ENCODE measurements at regions not wholly inside any gene's neighbourhood (a gene's known extent, or its start where the extent isn't known, plus 50 kb on each side); places are given as distances from the start of the nearest gene placed in this dataset.

DNA sequence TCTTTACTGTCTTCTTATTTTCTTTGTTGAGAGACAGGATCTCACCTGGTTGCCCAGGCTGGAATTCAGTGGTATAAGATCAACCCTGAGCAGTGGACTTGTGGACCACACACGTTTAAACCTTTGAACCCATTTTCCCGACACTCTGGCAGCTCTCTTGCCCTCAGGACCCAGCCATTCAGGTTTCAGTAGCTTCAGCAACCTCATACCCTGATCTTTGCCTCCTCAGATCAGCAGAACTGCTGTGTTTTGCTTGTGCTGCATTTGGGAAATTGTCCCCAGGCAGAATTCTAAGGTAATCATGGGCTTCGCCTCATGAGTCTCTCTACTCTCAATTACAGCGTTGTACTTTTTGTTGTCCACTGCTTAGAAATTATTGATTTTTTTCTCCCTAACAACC lies 317.6 kb upstream of the KIAA1217 start:
- no peak overlapping the region for H3K4me2 ChIP-seq (ENCODE audit: low read length)
- no peaks in the 10 kb centered on the region for H3K36me3 ChIP-seq (ENCODE audit: insufficient read depth, low read length)
- intact Hi-C loops (cut with micrococcal nuclease; ENCODE audit: unreplicated experiment): no loop called here

GRCh38 chr10:23892296-23892695 lies 316.6 kb upstream of the KIAA1217 start:
- Histone ChIP-seq H3K36me3 (ENCODE audit: insufficient read depth, low read length) (no peaks in the 10 kb centered on the region), H2AFZ (ENCODE audit: low read length) (no peak overlapping the region), H3K79me2 (ENCODE audit: insufficient read depth, low read depth, low read length) (no peaks in the 10 kb centered on the region), H3K9me2 (ENCODE audit: insufficient read depth, low read length) (no peaks in the 10 kb centered on the region), H3K4me3 (ENCODE audit: low read depth, low read length, poor library complexity, severe bottlenecking) (no peak overlapping the region), H3K27ac (ENCODE audit: low read depth, low read length, poor library complexity, severe bottlenecking) (no peak overlapping the region), H3K9me3 (ENCODE audit: low read length) (no peaks in the 10 kb centered on the region), H3K4me1 (ENCODE audit: insufficient read depth, low read length, poor library complexity, severe bottlenecking) (no peaks in the 10 kb centered on the region), H3K4me2 (ENCODE audit: low read length) (no peak overlapping the region), H4K20me1 (ENCODE audit: insufficient read depth, low read length) (no peaks in the 10 kb centered on the region)
- no peak for TF ChIP-seq EZH2phosphoT487 (IDR thresholded peaks at IDR 0.05; ENCODE audit: borderline replicate concordance, low read depth, low read length)
- TF ChIP-seq, protein P1, sequence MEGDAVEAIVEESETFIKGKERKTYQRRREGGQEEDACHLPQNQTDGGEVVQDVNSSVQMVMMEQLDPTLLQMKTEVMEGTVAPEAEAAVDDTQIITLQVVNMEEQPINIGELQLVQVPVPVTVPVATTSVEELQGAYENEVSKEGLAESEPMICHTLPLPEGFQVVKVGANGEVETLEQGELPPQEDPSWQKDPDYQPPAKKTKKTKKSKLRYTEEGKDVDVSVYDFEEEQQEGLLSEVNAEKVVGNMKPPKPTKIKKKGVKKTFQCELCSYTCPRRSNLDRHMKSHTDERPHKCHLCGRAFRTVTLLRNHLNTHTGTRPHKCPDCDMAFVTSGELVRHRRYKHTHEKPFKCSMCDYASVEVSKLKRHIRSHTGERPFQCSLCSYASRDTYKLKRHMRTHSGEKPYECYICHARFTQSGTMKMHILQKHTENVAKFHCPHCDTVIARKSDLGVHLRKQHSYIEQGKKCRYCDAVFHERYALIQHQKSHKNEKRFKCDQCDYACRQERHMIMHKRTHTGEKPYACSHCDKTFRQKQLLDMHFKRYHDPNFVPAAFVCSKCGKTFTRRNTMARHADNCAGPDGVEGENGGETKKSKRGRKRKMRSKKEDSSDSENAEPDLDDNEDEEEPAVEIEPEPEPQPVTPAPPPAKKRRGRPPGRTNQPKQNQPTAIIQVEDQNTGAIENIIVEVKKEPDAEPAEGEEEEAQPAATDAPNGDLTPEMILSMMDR (conservative IDR thresholded peaks at IDR 0.05; ENCODE audit: low read length): no peak
- no TSS peak for BruUV-seq (replicated peaks)
- POLR2A ChIA-PET: interaction anchor here (0.6 kb wide), 1 partner anchor 9 kb away, joined by 3 read pairs; no protein-coding TSS in a partner anchor
- intact Hi-C loops (cut with micrococcal nuclease; ENCODE audit: unreplicated experiment): no loop called here
- CTCF ChIA-PET (ENCODE audit: unreplicated experiment): no interaction called here
- DNase-seq (ENCODE audit: low spot score): no peak

More for the DNA sequence above, 317.6 kb upstream of the KIAA1217 start:
- POLR2A ChIA-PET: no interaction called here
- Histone ChIP-seq H3K4me3 (ENCODE audit: low read depth, low read length, poor library complexity, severe bottlenecking) (no peak overlapping the region), H3K9me2 (ENCODE audit: insufficient read depth, low read length) (no peaks in the 10 kb centered on the region), H3K9me3 (ENCODE audit: low read length) (no peaks in the 10 kb centered on the region), H3K27ac (ENCODE audit: low read depth, low read length, poor library complexity, severe bottlenecking) (no peak overlapping the region), H3K4me1 (ENCODE audit: insufficient read depth, low read length, poor library complexity, severe bottlenecking) (no peaks in the 10 kb centered on the region), H3K79me2 (ENCODE audit: insufficient read depth, low read depth, low read length) (no peaks in the 10 kb centered on the region), H4K20me1 (ENCODE audit: insufficient read depth, low read length) (no peaks in the 10 kb centered on the region), H2AFZ (ENCODE audit: low read length) (no peak overlapping the region)
- DNase-seq (ENCODE audit: low spot score): no peak
- CTCF ChIA-PET (ENCODE audit: unreplicated experiment): no interaction called here
- BruUV-seq (replicated peaks): no TSS peak
- TF ChIP-seq, protein P1 (conservative IDR thresholded peaks at IDR 0.05; ENCODE audit: low read length): no peak
- TF ChIP-seq EZH2phosphoT487 (IDR thresholded peaks at IDR 0.05; ENCODE audit: borderline replicate concordance, low read depth, low read length): no peak

DNA sequence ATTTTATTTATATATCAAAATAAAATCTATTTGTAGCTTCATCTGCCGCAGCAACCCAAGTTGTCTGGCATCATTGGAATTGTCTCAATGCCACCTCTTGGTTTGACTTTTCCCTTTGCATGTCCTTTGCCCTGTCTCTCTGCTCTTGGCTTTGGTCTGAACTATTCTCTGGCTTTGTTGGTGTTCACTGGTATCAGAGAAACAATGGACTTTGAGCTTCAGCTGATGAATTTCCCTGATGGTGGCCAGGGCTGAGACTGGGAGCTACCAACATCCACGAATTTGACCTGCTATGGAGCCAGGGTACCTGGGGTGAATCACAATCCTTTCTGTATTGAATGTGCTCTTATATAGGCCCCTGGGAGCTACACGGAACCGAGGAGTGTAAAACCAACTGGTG lies 311.7 kb upstream of the KIAA1217 start:
- Histone ChIP-seq H3K36me3 (ENCODE audit: insufficient read depth, low read length) (no peaks in the 10 kb centered on the region), H3K9me2 (ENCODE audit: insufficient read depth, low read length) (no peaks in the 10 kb centered on the region), H4K20me1 (ENCODE audit: insufficient read depth, low read length) (no peaks in the 10 kb centered on the region), H2AFZ (ENCODE audit: low read length) (no peak overlapping the region), H3K9me3 (ENCODE audit: low read length) (no peaks in the 10 kb centered on the region), H3K4me1 (ENCODE audit: insufficient read depth, low read length, poor library complexity, severe bottlenecking) (no peaks in the 10 kb centered on the region), H3K4me2 (ENCODE audit: low read length) (no peak overlapping the region), H3K79me2 (ENCODE audit: insufficient read depth, low read depth, low read length) (no peaks in the 10 kb centered on the region), H3K27ac (ENCODE audit: low read depth, low read length, poor library complexity, severe bottlenecking) (no peak overlapping the region), H3K4me3 (ENCODE audit: low read depth, low read length, poor library complexity, severe bottlenecking) (no peak overlapping the region)
- CTCF ChIA-PET (ENCODE audit: unreplicated experiment): no interaction called here
- TF ChIP-seq EZH2phosphoT487 (IDR thresholded peaks at IDR 0.05; ENCODE audit: borderline replicate concordance, low read depth, low read length): no peak
- TF ChIP-seq, protein P1 (conservative IDR thresholded peaks at IDR 0.05; ENCODE audit: low read length): no peak
- no peak for DNase-seq (ENCODE audit: low spot score)
- no TSS peak for BruUV-seq (replicated peaks)
- intact Hi-C loops (cut with micrococcal nuclease; ENCODE audit: unreplicated experiment): no loop called here
- POLR2A ChIA-PET: interaction anchor here (0.6 kb wide), 1 partner anchor 183 kb away, joined by 3 read pairs; no protein-coding TSS in a partner anchor

Measured in OCI-LY7 (cell line).